ENCODE measurements at regions not wholly inside any gene's neighbourhood (a gene's known extent, or its start where the extent isn't known, plus 50 kb on each side); places are given as distances from the start of the nearest gene placed in this dataset.

- Histone ChIP-seq H3K4me2 (ENCODE audit: low read depth, low read length) (no peak overlapping the region), H4K20me1 (ENCODE audit: insufficient read depth, low read length) (no peaks in the 10 kb centered on the region), H3K4me3 (ENCODE audit: low read length) (no peak overlapping the region), H3K27me3 (replicated peaks; ENCODE audit: insufficient read depth, low read length) (no peaks in the 10 kb centered on the region), H3F3A (ENCODE audit: insufficient read depth, low read length) (no peaks in the 10 kb centered on the region), H3K79me2 (ENCODE audit: low read length) (no peaks in the 10 kb centered on the region), H2AFZ (ENCODE audit: low read length) (no peak overlapping the region), H3K9ac (ENCODE audit: low read length) (no peak overlapping the region), H3K9me2 (replicated peaks; ENCODE audit: insufficient read depth, low read length) (no peaks in the 10 kb centered on the region), H3K27ac (ENCODE audit: low read length) (no peak overlapping the region), H3K4me1 (ENCODE audit: low read length) (peaks cover 6% of the 10 kb centered on the region), H3K9me3 (replicated peaks; ENCODE audit: insufficient read depth, low read length) (no peaks in the 10 kb centered on the region), H3K36me3 (replicated peaks; ENCODE audit: insufficient read depth, low read length) (no peaks in the 10 kb centered on the region)
- TF ChIP-seq EZH2 (optimal IDR thresholded peaks at IDR 0.05; ENCODE audit: low read depth, low read length) = no peak
- TF ChIP-seq CTCF (IDR thresholded peaks at IDR 0.05; ENCODE audit: low read length) = no peak
- no peak for TF ChIP-seq EZH2phosphoT487 (IDR thresholded peaks at IDR 0.05; ENCODE audit: low read length)
- no peak for DNase-seq
Observed at GRCh38 chr1:208432346-208432745, 188.2 kb upstream of the PLXNA2 start.

- H3K36me3 ChIP-seq (replicated peaks; ENCODE audit: insufficient read depth, low read length) = no peaks in the 10 kb centered on the region
- no peaks in the 10 kb centered on the region for H3K9me3 ChIP-seq (replicated peaks; ENCODE audit: insufficient read depth, low read length)
- TF ChIP-seq EZH2phosphoT487 (IDR thresholded peaks at IDR 0.05; ENCODE audit: low read length) (no peak), CTCF (IDR thresholded peaks at IDR 0.05; ENCODE audit: low read length) (no peak), EZH2 (optimal IDR thresholded peaks at IDR 0.05; ENCODE audit: low read depth, low read length) (no peak)
- no peaks in the 10 kb centered on the region for H3K27me3 ChIP-seq (replicated peaks; ENCODE audit: insufficient read depth, low read length)
- no peak for DNase-seq
- no peak overlapping the region for H3K4me3 ChIP-seq (ENCODE audit: low read length)
- H3K79me2 ChIP-seq (ENCODE audit: low read length) = no peaks in the 10 kb centered on the region
- H3K4me2 ChIP-seq (ENCODE audit: low read depth, low read length) = no peak overlapping the region
- H3K9me2 ChIP-seq (replicated peaks; ENCODE audit: insufficient read depth, low read length) = no peaks in the 10 kb centered on the region
- H3K4me1 ChIP-seq (ENCODE audit: low read length) = peaks cover 9% of the 10 kb centered on the region
- H4K20me1 ChIP-seq (ENCODE audit: insufficient read depth, low read length) = no peaks in the 10 kb centered on the region
- no peak overlapping the region for H3K27ac ChIP-seq (ENCODE audit: low read length)
- no peak overlapping the region for H3K9ac ChIP-seq (ENCODE audit: low read length)
- no peaks in the 10 kb centered on the region for H3F3A ChIP-seq (ENCODE audit: insufficient read depth, low read length)
- no peak overlapping the region for H2AFZ ChIP-seq (ENCODE audit: low read length)
Observed at GRCh38 chr1:208433086-208433485, 188.9 kb upstream of the PLXNA2 start.

GRCh38 chr1:208433971-208434370, 189.8 kb upstream of the PLXNA2 start:
- no peaks in the 10 kb centered on the region for H3K27me3 ChIP-seq (replicated peaks; ENCODE audit: insufficient read depth, low read length)
- no peak for DNase-seq
- no peaks in the 10 kb centered on the region for H4K20me1 ChIP-seq (ENCODE audit: insufficient read depth, low read length)
- H3K27ac ChIP-seq (ENCODE audit: low read length) = no peak overlapping the region
- H3K4me3 ChIP-seq (ENCODE audit: low read length) = no peak overlapping the region
- no peak overlapping the region for H3K4me2 ChIP-seq (ENCODE audit: low read depth, low read length)
- TF ChIP-seq EZH2phosphoT487 (IDR thresholded peaks at IDR 0.05; ENCODE audit: low read length) (no peak), CTCF (IDR thresholded peaks at IDR 0.05; ENCODE audit: low read length) (no peak), EZH2 (optimal IDR thresholded peaks at IDR 0.05; ENCODE audit: low read depth, low read length) (no peak)
- H3K36me3 ChIP-seq (replicated peaks; ENCODE audit: insufficient read depth, low read length) = no peaks in the 10 kb centered on the region
- no peaks in the 10 kb centered on the region for H3K79me2 ChIP-seq (ENCODE audit: low read length)
- no peaks in the 10 kb centered on the region for H3K9me3 ChIP-seq (replicated peaks; ENCODE audit: insufficient read depth, low read length)
- no peaks in the 10 kb centered on the region for H3K9me2 ChIP-seq (replicated peaks; ENCODE audit: insufficient read depth, low read length)
- no peaks in the 10 kb centered on the region for H3F3A ChIP-seq (ENCODE audit: insufficient read depth, low read length)
- H3K4me1 ChIP-seq (ENCODE audit: low read length) = peaks cover 9% of the 10 kb centered on the region
- H2AFZ ChIP-seq (ENCODE audit: low read length) = no peak overlapping the region
- H3K9ac ChIP-seq (ENCODE audit: low read length) = no peak overlapping the region

All from MM.1S (cell line).